H1 (cell line): ENCODE measurements at regions not wholly inside any gene's neighbourhood (a gene's known extent, or its start where the extent isn't known, plus 50 kb on each side); places are given as distances from the start of the nearest gene placed in this dataset.

Experiments used
- BRCA1 ChIP-seq: IDR thresholded peaks from 2 replicates; pipeline ENCODE4 v1.6.1; 2012; ENCODE audit warnings: low read depth, low read length, improper control_type of control experiment
- CBX5 ChIP-seq: fragments of 300-800, 300-1000 bp; sonication (generic); IDR thresholded peaks from 2 replicates; pipeline ENCODE4 v1.7.1; 2016; ENCODE audit warnings: antibody characterized with exemption, low read length, low read depth
- CEBPB ChIP-seq: IDR thresholded peaks from 2 replicates; pipeline ENCODE4 v1.6.1; 2012; ENCODE audit warnings: low read depth, low read length
- FOSL1 ChIP-seq: IDR thresholded peaks from 2 replicates; pipeline ENCODE4 v1.6.1; 2011; ENCODE audit warnings: mild to moderate bottlenecking, low read depth, low read length, moderate library complexity; ENCODE audit not compliant: insufficient read depth
- JUND ChIP-seq: IDR thresholded peaks from 2 replicates; pipeline ENCODE4 v1.6.1; 2011; ENCODE audit warnings: mild to moderate bottlenecking, improper control_type of control experiment, low read length
- KDM1A ChIP-seq: fragments of 200-600, 300-600 bp; sonication (generic); IDR thresholded peaks from 2 replicates; pipeline ENCODE4 v1.7.1; 2016; ENCODE audit warnings: mild to moderate bottlenecking, low read length, borderline replicate concordance
- POLR2AphosphoS5 ChIP-seq: IDR thresholded peaks from 2 replicates; pipeline ENCODE4 v1.6.1; 2011; ENCODE audit warnings: low read depth, low read length
- RAD21 ChIP-seq, 2 experiments: IDR thresholded peaks in 1 of 2; conservative IDR thresholded peaks in 1 of 2; 2 replicates each; pipeline ENCODE4 v1.6.1; 2011; ENCODE audit warnings: low read depth in 2 of 2, low read length in 2 of 2, improper control_type of control experiment in 1 of 2, inconsistent platforms in 1 of 2, mild to moderate bottlenecking in 1 of 2, moderate library complexity in 1 of 2
- SIN3A ChIP-seq, 2 experiments: IDR thresholded peaks in 1 of 2; conservative IDR thresholded peaks in 1 of 2; 2 replicates each; pipeline ENCODE4 v1.6.1; 2011 to 2012; ENCODE audit warnings: low read length in 2 of 2, improper control_type of control experiment in 1 of 2, low read depth in 1 of 2, mild to moderate bottlenecking in 1 of 2
- TAF7 ChIP-seq: optimal IDR thresholded peaks from 2 replicates; pipeline ENCODE3; 2011; ENCODE audit warnings: low read depth, mild to moderate bottlenecking, inconsistent platforms, low read length, moderate library complexity, borderline replicate concordance
- ZNF274 ChIP-seq: IDR thresholded peaks from 2 replicates; pipeline ENCODE4 v1.7.0; 2012; ENCODE audit warnings: low read length, borderline replicate concordance; ENCODE audit errors: extremely low read depth
- TF ChIP-seq, protein P1 (sequence below): fragments of 300-600 bp; sonication (generic); IDR thresholded peaks from 2 replicates; pipeline ENCODE4 v1.7.1; 2012; ENCODE audit warnings: low read length, moderate library complexity, mild to moderate bottlenecking, inconsistent platforms; ENCODE audit not compliant: insufficient replicate concordance

DNA sequence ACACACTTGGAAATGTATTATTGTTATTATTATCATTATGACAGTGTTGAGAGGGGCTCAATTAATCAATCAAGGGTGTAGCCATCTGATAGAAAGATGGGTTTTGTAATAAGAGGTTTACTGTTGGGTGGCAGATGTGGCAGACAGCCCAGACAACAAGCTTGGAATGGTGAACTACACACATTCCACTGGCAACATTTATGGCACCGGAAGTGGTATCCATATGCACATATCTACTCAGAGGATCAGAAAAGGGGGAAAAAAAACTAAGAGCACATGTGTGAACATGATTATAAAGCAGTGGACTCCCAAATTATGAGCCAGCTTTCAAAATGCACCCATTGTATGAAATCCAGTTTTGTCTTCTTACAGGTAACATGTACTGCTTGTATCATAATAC lies 125.9 kb upstream of the ARX start (continued):
- TF ChIP-seq, protein P1, sequence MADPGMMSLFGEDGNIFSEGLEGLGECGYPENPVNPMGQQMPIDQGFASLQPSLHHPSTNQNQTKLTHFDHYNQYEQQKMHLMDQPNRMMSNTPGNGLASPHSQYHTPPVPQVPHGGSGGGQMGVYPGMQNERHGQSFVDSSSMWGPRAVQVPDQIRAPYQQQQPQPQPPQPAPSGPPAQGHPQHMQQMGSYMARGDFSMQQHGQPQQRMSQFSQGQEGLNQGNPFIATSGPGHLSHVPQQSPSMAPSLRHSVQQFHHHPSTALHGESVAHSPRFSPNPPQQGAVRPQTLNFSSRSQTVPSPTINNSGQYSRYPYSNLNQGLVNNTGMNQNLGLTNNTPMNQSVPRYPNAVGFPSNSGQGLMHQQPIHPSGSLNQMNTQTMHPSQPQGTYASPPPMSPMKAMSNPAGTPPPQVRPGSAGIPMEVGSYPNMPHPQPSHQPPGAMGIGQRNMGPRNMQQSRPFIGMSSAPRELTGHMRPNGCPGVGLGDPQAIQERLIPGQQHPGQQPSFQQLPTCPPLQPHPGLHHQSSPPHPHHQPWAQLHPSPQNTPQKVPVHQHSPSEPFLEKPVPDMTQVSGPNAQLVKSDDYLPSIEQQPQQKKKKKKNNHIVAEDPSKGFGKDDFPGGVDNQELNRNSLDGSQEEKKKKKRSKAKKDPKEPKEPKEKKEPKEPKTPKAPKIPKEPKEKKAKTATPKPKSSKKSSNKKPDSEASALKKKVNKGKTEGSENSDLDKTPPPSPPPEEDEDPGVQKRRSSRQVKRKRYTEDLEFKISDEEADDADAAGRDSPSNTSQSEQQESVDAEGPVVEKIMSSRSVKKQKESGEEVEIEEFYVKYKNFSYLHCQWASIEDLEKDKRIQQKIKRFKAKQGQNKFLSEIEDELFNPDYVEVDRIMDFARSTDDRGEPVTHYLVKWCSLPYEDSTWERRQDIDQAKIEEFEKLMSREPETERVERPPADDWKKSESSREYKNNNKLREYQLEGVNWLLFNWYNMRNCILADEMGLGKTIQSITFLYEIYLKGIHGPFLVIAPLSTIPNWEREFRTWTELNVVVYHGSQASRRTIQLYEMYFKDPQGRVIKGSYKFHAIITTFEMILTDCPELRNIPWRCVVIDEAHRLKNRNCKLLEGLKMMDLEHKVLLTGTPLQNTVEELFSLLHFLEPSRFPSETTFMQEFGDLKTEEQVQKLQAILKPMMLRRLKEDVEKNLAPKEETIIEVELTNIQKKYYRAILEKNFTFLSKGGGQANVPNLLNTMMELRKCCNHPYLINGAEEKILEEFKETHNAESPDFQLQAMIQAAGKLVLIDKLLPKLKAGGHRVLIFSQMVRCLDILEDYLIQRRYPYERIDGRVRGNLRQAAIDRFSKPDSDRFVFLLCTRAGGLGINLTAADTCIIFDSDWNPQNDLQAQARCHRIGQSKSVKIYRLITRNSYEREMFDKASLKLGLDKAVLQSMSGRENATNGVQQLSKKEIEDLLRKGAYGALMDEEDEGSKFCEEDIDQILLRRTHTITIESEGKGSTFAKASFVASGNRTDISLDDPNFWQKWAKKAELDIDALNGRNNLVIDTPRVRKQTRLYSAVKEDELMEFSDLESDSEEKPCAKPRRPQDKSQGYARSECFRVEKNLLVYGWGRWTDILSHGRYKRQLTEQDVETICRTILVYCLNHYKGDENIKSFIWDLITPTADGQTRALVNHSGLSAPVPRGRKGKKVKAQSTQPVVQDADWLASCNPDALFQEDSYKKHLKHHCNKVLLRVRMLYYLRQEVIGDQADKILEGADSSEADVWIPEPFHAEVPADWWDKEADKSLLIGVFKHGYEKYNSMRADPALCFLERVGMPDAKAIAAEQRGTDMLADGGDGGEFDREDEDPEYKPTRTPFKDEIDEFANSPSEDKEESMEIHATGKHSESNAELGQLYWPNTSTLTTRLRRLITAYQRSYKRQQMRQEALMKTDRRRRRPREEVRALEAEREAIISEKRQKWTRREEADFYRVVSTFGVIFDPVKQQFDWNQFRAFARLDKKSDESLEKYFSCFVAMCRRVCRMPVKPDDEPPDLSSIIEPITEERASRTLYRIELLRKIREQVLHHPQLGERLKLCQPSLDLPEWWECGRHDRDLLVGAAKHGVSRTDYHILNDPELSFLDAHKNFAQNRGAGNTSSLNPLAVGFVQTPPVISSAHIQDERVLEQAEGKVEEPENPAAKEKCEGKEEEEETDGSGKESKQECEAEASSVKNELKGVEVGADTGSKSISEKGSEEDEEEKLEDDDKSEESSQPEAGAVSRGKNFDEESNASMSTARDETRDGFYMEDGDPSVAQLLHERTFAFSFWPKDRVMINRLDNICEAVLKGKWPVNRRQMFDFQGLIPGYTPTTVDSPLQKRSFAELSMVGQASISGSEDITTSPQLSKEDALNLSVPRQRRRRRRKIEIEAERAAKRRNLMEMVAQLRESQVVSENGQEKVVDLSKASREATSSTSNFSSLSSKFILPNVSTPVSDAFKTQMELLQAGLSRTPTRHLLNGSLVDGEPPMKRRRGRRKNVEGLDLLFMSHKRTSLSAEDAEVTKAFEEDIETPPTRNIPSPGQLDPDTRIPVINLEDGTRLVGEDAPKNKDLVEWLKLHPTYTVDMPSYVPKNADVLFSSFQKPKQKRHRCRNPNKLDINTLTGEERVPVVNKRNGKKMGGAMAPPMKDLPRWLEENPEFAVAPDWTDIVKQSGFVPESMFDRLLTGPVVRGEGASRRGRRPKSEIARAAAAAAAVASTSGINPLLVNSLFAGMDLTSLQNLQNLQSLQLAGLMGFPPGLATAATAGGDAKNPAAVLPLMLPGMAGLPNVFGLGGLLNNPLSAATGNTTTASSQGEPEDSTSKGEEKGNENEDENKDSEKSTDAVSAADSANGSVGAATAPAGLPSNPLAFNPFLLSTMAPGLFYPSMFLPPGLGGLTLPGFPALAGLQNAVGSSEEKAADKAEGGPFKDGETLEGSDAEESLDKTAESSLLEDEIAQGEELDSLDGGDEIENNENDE, result no peak
- TF ChIP-seq KDM1A (no peak), FOSL1 (no peak), JUND (no peak), SIN3A (conservative IDR thresholded peaks at IDR 0.05 in 1 of 2, IDR thresholded peaks at IDR 0.05 in 1 of 2; ENCODE audit: low read depth in 1 of 2, low read length in 2 of 2) (no peak), RAD21 (IDR thresholded peaks at IDR 0.05 in 1 of 2, conservative IDR thresholded peaks at IDR 0.05 in 1 of 2; ENCODE audit: low read depth in 2 of 2, low read length in 2 of 2) (no peak), POLR2AphosphoS5 (no peak), CEBPB (no peak), BRCA1 (no peak), ZNF274 (no peak), TAF7 (no peak), CBX5 (no peak)
